Daoy (cell line): ENCODE measurements at regions not wholly inside any gene's neighbourhood (a gene's known extent, or its start where the extent isn't known, plus 50 kb on each side); places are given as distances from the start of the nearest gene placed in this dataset.
"Not testable (repeated sequence)": the region's sequence is repeated elsewhere in the genome, so short reads cannot be mapped to it uniquely, and the experiment has no call there.

Source experiments
- DNase-seq: peaks from one replicate; pipeline ENCODE4 v3.0.0-alpha.2; 2015; ENCODE audit warnings: low read depth

GRCh38 chrX:139200346-139200745 lies 330.2 kb upstream of the F9 start:
- no peak for DNase-seq

GRCh38 chrX:139199933-139200332 lies 330.6 kb upstream of the F9 start:
- no peak for DNase-seq

GRCh38 chrX:139198936-139199335 lies 331.6 kb upstream of the F9 start:
- DNase-seq: no peak

- no peak for DNase-seq
These were observed 333.6 kb upstream of the F9 start for GRCh38 chrX:139196890-139197289.

- peak; percentile 36 for DNase-seq
These were observed 335.8 kb upstream of the F9 start for GRCh38 chrX:139194571-139195280.

GRCh38 chrX:139192386-139192961 lies 338.1 kb upstream of the F9 start:
- peak; percentile 71 for DNase-seq

- DNase-seq: no peak
These were observed 338.7 kb upstream of the F9 start for GRCh38 chrX:139191746-139192385.

GRCh38 chrX:139191286-139191685 lies 339.3 kb upstream of the F9 start:
- DNase-seq: no peak

GRCh38 chrX:139187738-139188137 lies 342.8 kb upstream of the F9 start:
- no peak for DNase-seq

GRCh38 chrX:139186991-139187390 lies 343.5 kb upstream of the F9 start:
- DNase-seq: no peak

- DNase-seq: no peak
These were observed 350.9 kb upstream of the F9 start for GRCh38 chrX:139179592-139179991.

- no peak for DNase-seq
These were observed 351.6 kb upstream of the F9 start for GRCh38 chrX:139178980-139179379.

GRCh38 chrX:139172731-139173130 lies 357.8 kb upstream of the F9 start:
- DNase-seq: no peak

GRCh38 chrX:139170526-139171173 lies 359.9 kb upstream of the F9 start:
- no peak for DNase-seq

- no peak for DNase-seq
These were observed 363.3 kb upstream of the F9 start for GRCh38 chrX:139167282-139167681.

- DNase-seq: no peak
These were observed 372.3 kb upstream of the F9 start for GRCh38 chrX:139158256-139158655.

- no peak for DNase-seq
These were observed 374.2 kb upstream of the F9 start for GRCh38 chrX:139156356-139156755.

- not testable (repeated sequence) for DNase-seq
These were observed 383.9 kb upstream of the F9 start for GRCh38 chrX:139146625-139147024.

GRCh38 chrX:139141370-139141769 lies 389.2 kb upstream of the F9 start:
- DNase-seq: peak; percentile 15

- no peak for DNase-seq
These were observed 396.2 kb upstream of the F9 start for GRCh38 chrX:139134316-139134715.

- peak; percentile 39 for DNase-seq
These were observed 404.0 kb upstream of the F9 start for GRCh38 chrX:139126493-139126892.

- no peak for DNase-seq
These were observed 404.6 kb upstream of the F9 start for GRCh38 chrX:139125916-139126315.
